GM21390 (cell line): ENCODE measurements at regions not wholly inside any gene's neighbourhood (a gene's known extent, or its start where the extent isn't known, plus 50 kb on each side); places are given as distances from the start of the nearest gene placed in this dataset.
"Not testable (repeated sequence)": the region's sequence is repeated elsewhere in the genome, so short reads cannot be mapped to it uniquely, and the experiment has no call there.

Experiments used
- ATAC-seq: cut with Tn5 transposase; IDR thresholded peaks from one replicate; pipeline ENCODE4 v1.9.1; 2021; ENCODE audit not compliant: unreplicated experiment

- ATAC-seq: no peak
Measured at GRCh38 chr18:34522603-34523002, 187.5 kb upstream of the DTNA start.

- ATAC-seq: no peak
Measured at GRCh38 chr18:34525244-34525643, 184.9 kb upstream of the DTNA start.

- no peak for ATAC-seq
Measured at GRCh38 chr18:34528177-34528576, 181.9 kb upstream of the DTNA start.

GRCh38 chr18:34529358-34530335 lies 180.5 kb upstream of the DTNA start:
- no peak for ATAC-seq

GRCh38 chr18:34531110-34531509 lies 179.0 kb upstream of the DTNA start:
- no peak for ATAC-seq

GRCh38 chr18:34534642-34535041 lies 175.5 kb upstream of the DTNA start:
- not testable (repeated sequence) for ATAC-seq

GRCh38 chr18:34540897-34541296 lies 169.2 kb upstream of the DTNA start:
- no peak for ATAC-seq

GRCh38 chr18:34542625-34543024 lies 167.5 kb upstream of the DTNA start:
- no peak for ATAC-seq

- ATAC-seq: no peak
Measured at GRCh38 chr18:34543356-34543755, 166.7 kb upstream of the DTNA start.

GRCh38 chr18:34543945-34544344 lies 166.2 kb upstream of the DTNA start:
- ATAC-seq: no peak

GRCh38 chr18:34544930-34545329 lies 165.2 kb upstream of the DTNA start:
- ATAC-seq: no peak

- no peak for ATAC-seq
Measured at GRCh38 chr18:34548120-34548972, 161.8 kb upstream of the DTNA start.

- no peak for ATAC-seq
Measured at GRCh38 chr18:34548973-34549294, 161.2 kb upstream of the DTNA start.

- ATAC-seq: no peak
Measured at GRCh38 chr18:34549367-34549766, 160.7 kb upstream of the DTNA start.

- no peak for ATAC-seq
Measured at GRCh38 chr18:34550156-34550555, 159.9 kb upstream of the DTNA start.

- ATAC-seq: no peak
Measured at GRCh38 chr18:34550902-34551301, 159.2 kb upstream of the DTNA start.

GRCh38 chr18:34551824-34552223 lies 158.3 kb upstream of the DTNA start:
- no peak for ATAC-seq

- ATAC-seq: no peak
Measured at GRCh38 chr18:34562252-34562870, 147.7 kb upstream of the DTNA start.

- ATAC-seq: no peak
Measured at GRCh38 chr18:34567857-34568256, 142.2 kb upstream of the DTNA start.

GRCh38 chr18:34576622-34577021 lies 133.5 kb upstream of the DTNA start:
- no peak for ATAC-seq

GRCh38 chr18:34583895-34584294 lies 126.2 kb upstream of the DTNA start:
- ATAC-seq: no peak

- ATAC-seq: no peak
Measured at GRCh38 chr18:34590503-34590902, 119.6 kb upstream of the DTNA start.
